ENCODE measurements at regions not wholly inside any gene's neighbourhood (a gene's known extent, or its start where the extent isn't known, plus 50 kb on each side); places are given as distances from the start of the nearest gene placed in this dataset.

DNA sequence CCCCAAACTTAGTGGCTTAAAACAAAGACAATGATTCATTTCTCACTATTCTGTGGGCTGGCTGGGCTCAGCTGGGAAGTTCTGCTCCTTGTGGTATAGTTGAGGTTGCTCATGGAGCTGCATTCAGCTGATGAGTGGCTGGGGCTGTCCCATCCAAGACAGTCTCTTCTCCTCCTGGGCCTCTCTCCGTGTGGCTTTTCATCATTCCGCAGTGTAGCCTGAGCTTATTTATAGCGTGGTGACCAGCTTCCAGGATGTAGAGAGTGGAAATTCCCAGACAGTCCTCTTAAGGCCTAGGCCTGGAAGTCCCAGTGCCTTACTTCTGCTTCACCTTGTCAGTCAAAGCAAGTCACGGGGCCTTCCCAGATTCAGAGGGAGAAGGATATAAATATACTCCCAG, 136.7 kb upstream of the DAZL start:
- H3K9ac ChIP-seq (ENCODE audit: extremely low read depth, low read length, poor library complexity, severe bottlenecking), result no peak overlapping the region
- no peaks in the 10 kb centered on the region for H3K4me1 ChIP-seq (ENCODE audit: control insufficient read depth, insufficient read depth, low read length)
- no peak for DNase-seq
- no peak overlapping the region for H3K27ac ChIP-seq (ENCODE audit: low read depth, low read length)
- Mint-ChIP-seq H3K27ac (no peak overlapping the region), H3K4me3 (no peak overlapping the region), H3K36me3 (ENCODE audit: low read depth) (peaks cover 4% of the 10 kb centered on the region), H3K27me3 (ENCODE audit: insufficient read depth) (no peaks in the 10 kb centered on the region), H3K4me1 (no peaks in the 10 kb centered on the region), H3K9me3 (peaks cover 37% of the 10 kb centered on the region)
- H3K36me3 ChIP-seq (ENCODE audit: control insufficient read depth, insufficient read depth, low read length), result no peaks in the 10 kb centered on the region
- H3K9me3 ChIP-seq (ENCODE audit: control insufficient read depth, low read length), result peaks cover 5% of the 10 kb centered on the region
- H3K4me3 ChIP-seq (ENCODE audit: low read length), result no peak overlapping the region
- TF ChIP-seq CTCF (conservative IDR thresholded peaks at IDR 0.05), result no peak
- H3K27me3 ChIP-seq (ENCODE audit: control insufficient read depth, insufficient read depth, low read length, poor library complexity, severe bottlenecking), result no peaks in the 10 kb centered on the region
- 94 to 100% methylated on average over 1 to 4 of the region's 4 CpGs for WGBS, 2 experiments (ENCODE audit: insufficient coverage in 1 of 2, insufficient read length in 1 of 2)

- Mint-ChIP-seq H3K36me3 (ENCODE audit: low read depth) (peaks cover 4% of the 10 kb centered on the region), H3K9me3 (peaks cover 37% of the 10 kb centered on the region)
- TF ChIP-seq CTCF (conservative IDR thresholded peaks at IDR 0.05), result no peak
Observed at GRCh38 chr3:16743276-16743675, 138.1 kb upstream of the DAZL start.

DNA sequence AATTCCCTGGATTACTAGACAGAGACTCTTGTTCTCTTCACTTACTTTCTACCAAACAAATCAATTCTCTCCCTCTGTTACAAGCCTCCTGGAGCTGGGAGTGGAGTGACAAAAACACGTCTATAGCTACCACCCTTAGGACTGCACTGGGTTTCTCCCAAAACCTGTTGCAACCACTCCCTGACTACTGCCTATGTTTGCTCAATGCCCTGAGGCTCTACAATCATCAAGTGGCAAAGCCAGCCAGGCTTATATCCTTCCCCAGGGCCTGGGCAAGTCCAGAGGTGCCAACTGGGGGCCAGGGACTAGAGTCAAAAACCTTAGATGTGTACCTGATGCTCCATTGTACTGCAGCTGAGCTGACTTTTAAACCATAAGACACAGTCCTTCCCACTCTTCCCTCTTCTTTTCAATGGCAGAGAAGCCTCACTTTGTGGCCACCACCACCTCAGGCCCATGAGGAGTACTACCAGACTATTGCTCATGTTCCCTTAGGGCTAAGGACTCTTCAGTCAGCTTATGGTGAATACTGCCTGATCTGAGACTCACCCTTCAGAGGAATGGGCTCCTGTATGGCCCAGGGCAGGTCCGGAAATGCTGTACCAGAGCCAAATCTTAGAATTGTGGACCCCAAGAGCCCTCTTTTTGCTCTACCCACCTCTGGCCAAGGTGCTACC, 125.4 kb upstream of the PLCL2 start:
- 70 to 94% methylated on average over 2 of the region's 2 CpGs for WGBS, 2 experiments (ENCODE audit: insufficient coverage in 1 of 2, insufficient read length in 1 of 2)
- no peaks in the 10 kb centered on the region for H3K9me3 Mint-ChIP-seq
- H3K9ac ChIP-seq (ENCODE audit: extremely low read depth, low read length, poor library complexity, severe bottlenecking), result no peak overlapping the region
- no peak for TF ChIP-seq CTCF (conservative IDR thresholded peaks at IDR 0.05)
- no peak for DNase-seq
- H3K27ac Mint-ChIP-seq, result no peak overlapping the region
- no peaks in the 10 kb centered on the region for H3K27me3 ChIP-seq (ENCODE audit: control insufficient read depth, insufficient read depth, low read length, poor library complexity, severe bottlenecking)
- H3K4me1 ChIP-seq (ENCODE audit: control insufficient read depth, insufficient read depth, low read length), result no peaks in the 10 kb centered on the region
- peaks cover 7% of the 10 kb centered on the region for H3K9me3 ChIP-seq (ENCODE audit: control insufficient read depth, low read length)
- H3K36me3 Mint-ChIP-seq (ENCODE audit: low read depth), result no peaks in the 10 kb centered on the region
- H3K4me3 Mint-ChIP-seq, result no peak overlapping the region
- no peaks in the 10 kb centered on the region for H3K36me3 ChIP-seq (ENCODE audit: control insufficient read depth, insufficient read depth, low read length)
- no peaks in the 10 kb centered on the region for H3K27me3 Mint-ChIP-seq (ENCODE audit: insufficient read depth)
- no peak overlapping the region for H3K4me3 ChIP-seq (ENCODE audit: low read length)
- no peak overlapping the region for H3K27ac ChIP-seq (ENCODE audit: low read depth, low read length)
- H3K4me1 Mint-ChIP-seq, result peaks cover 10% of the 10 kb centered on the region

More at GRCh38 chr3:16743276-16743675, 138.1 kb upstream of the DAZL start:
- H3K27me3 Mint-ChIP-seq (ENCODE audit: insufficient read depth), result no peaks in the 10 kb centered on the region
- H3K4me1 Mint-ChIP-seq, result no peaks in the 10 kb centered on the region
- H3K36me3 ChIP-seq (ENCODE audit: control insufficient read depth, insufficient read depth, low read length), result no peaks in the 10 kb centered on the region
- no peak for DNase-seq
- no peak overlapping the region for H3K4me3 ChIP-seq (ENCODE audit: low read length)
- H3K4me1 ChIP-seq (ENCODE audit: control insufficient read depth, insufficient read depth, low read length), result no peaks in the 10 kb centered on the region
- H3K27me3 ChIP-seq (ENCODE audit: control insufficient read depth, insufficient read depth, low read length, poor library complexity, severe bottlenecking), result no peaks in the 10 kb centered on the region
- no peak overlapping the region for H3K9ac ChIP-seq (ENCODE audit: extremely low read depth, low read length, poor library complexity, severe bottlenecking)
- peaks cover 5% of the 10 kb centered on the region for H3K9me3 ChIP-seq (ENCODE audit: control insufficient read depth, low read length)
- H3K4me3 Mint-ChIP-seq, result no peak overlapping the region
- H3K27ac Mint-ChIP-seq, result no peak overlapping the region
- no peak overlapping the region for H3K27ac ChIP-seq (ENCODE audit: low read depth, low read length)
